WTC11 (cell line): ENCODE measurements at regions not wholly inside any gene's neighbourhood (a gene's known extent, or its start where the extent isn't known, plus 50 kb on each side); places are given as distances from the start of the nearest gene placed in this dataset.

ENCODE experiments used
- ATAC-seq: fragments of 200-7000 bp; cut with Tn5 transposase; 2 replicates; pipeline ENCODE4 v1.10.0; 2021; ENCODE audit warnings: mild to moderate bottlenecking, moderate library complexity
- CTCF ChIA-PET: fragments of 300-600 bp; sonication (Branson Sonifier 250); formaldehyde crosslinking; loops from one replicate; lab custom pipeline; 2021; ENCODE audit warnings: antibody characterized with exemption; lab: Charles Lee
- POLR2A ChIA-PET: fragments of 350-600 bp; sonication (Branson Sonifier 250); formaldehyde crosslinking; loops from one replicate; lab custom pipeline; 2021; ENCODE audit warnings: antibody characterized with exemption; lab: Charles Lee
- DNase-seq: peaks from one replicate; pipeline ENCODE4 v3.0.0; 2021; ENCODE audit warnings: low spot score
- H3K27ac Mint-ChIP-seq: 2 replicates; pipeline ENCODE4 v1.8.0; 2021; ENCODE audit warnings: mixed read lengths
- H3K27me3 Mint-ChIP-seq: 2 replicates; pipeline ENCODE4 v1.8.0; 2021; ENCODE audit warnings: low read depth, mild to moderate bottlenecking, moderate library complexity, mixed read lengths
- H3K36me3 Mint-ChIP-seq: 2 replicates; pipeline ENCODE4 v1.8.0; 2021; ENCODE audit warnings: mixed read lengths
- H3K4me1 Mint-ChIP-seq: 2 replicates; pipeline ENCODE4 v1.8.0; 2022; ENCODE audit warnings: mixed read lengths
- H3K4me3 Mint-ChIP-seq: 2 replicates; pipeline ENCODE4 v1.8.0; 2021; ENCODE audit warnings: mild to moderate bottlenecking, moderate library complexity, mixed read lengths
- H3K9me3 Mint-ChIP-seq: 2 replicates; pipeline ENCODE4 v1.8.0; 2021; ENCODE audit warnings: mixed read lengths
- CREB1 ChIP-seq: sonication (generic); formaldehyde crosslinking; IDR thresholded peaks from 2 replicates; pipeline ENCODE4 v1.8.0; 2023; ENCODE audit warnings: mild to moderate bottlenecking, missing genetic modification reagents
- CREM ChIP-seq: sonication (generic); formaldehyde crosslinking; IDR thresholded peaks from 2 replicates; pipeline ENCODE4 v1.8.1; 2022; ENCODE audit warnings: mild to moderate bottlenecking, missing genetic modification reagents, moderate library complexity
- ETV6 ChIP-seq: sonication (generic); formaldehyde crosslinking; IDR thresholded peaks from 2 replicates; pipeline ENCODE4 v1.8.1; 2022; ENCODE audit warnings: mild to moderate bottlenecking, missing genetic modification reagents
- GTF2I ChIP-seq: fragments of 250-450 bp; sonication (Bioruptor Pico); conservative IDR thresholded peaks from 2 replicates; pipeline ENCODE4 v1.4.0; 2021; ENCODE audit warnings: mild to moderate bottlenecking
- IRF2 ChIP-seq: sonication (generic); formaldehyde crosslinking; IDR thresholded peaks from 2 replicates; pipeline ENCODE4 v1.8.0; 2022; ENCODE audit warnings: low read depth, missing genetic modification reagents, borderline replicate concordance
- JAZF1 ChIP-seq: fragments of 250-450 bp; sonication (Bioruptor Pico); IDR thresholded peaks from 2 replicates; pipeline ENCODE4 v1.9.0; 2021; ENCODE audit warnings: moderate library complexity, mild to moderate bottlenecking, inconsistent platforms
- KAT7 ChIP-seq: sonication (generic); formaldehyde crosslinking; IDR thresholded peaks from 2 replicates; pipeline ENCODE4 v1.8.1; 2023; ENCODE audit warnings: missing genetic modification reagents, mild to moderate bottlenecking, borderline replicate concordance
- NFE2L1 ChIP-seq: sonication (generic); formaldehyde crosslinking; IDR thresholded peaks from 2 replicates; pipeline ENCODE4 v1.8.1; 2023; ENCODE audit warnings: missing genetic modification reagents
- NFYB ChIP-seq: sonication (generic); formaldehyde crosslinking; conservative IDR thresholded peaks from 2 replicates; pipeline ENCODE4 v1.8.0; 2022; ENCODE audit warnings: low read depth, missing genetic modification reagents
- NR3C1 ChIP-seq: sonication (generic); formaldehyde crosslinking; conservative IDR thresholded peaks from 2 replicates; pipeline ENCODE4 v1.8.1; 2023; ENCODE audit warnings: low read depth, mild to moderate bottlenecking, missing genetic modification reagents
- TEAD1 ChIP-seq: sonication (generic); formaldehyde crosslinking; IDR thresholded peaks from 2 replicates; pipeline ENCODE4 v1.8.0; 2022; ENCODE audit warnings: mild to moderate bottlenecking, missing genetic modification reagents
- ZBTB21 ChIP-seq: sonication (generic); formaldehyde crosslinking; IDR thresholded peaks from 2 replicates; pipeline ENCODE4 v1.8.1; 2023; ENCODE audit warnings: mild to moderate bottlenecking, missing genetic modification reagents, borderline replicate concordance
- ZNF281 ChIP-seq: sonication (generic); formaldehyde crosslinking; IDR thresholded peaks from 2 replicates; pipeline ENCODE4 v1.8.0; 2023; ENCODE audit warnings: mild to moderate bottlenecking, missing genetic modification reagents
- ZNF425 ChIP-seq: fragments of 250-450 bp; sonication (Bioruptor Pico); conservative IDR thresholded peaks from 2 replicates; pipeline ENCODE4 v1.9.0; 2021; ENCODE audit warnings: mild to moderate bottlenecking
- ZNF671 ChIP-seq: fragments of 250-450 bp; sonication (Bioruptor Pico); IDR thresholded peaks from 2 replicates; pipeline ENCODE4 v1.8.0; 2021; ENCODE audit warnings: mild to moderate bottlenecking
- TF ChIP-seq, protein P1 (sequence below): fragments of 200-600 bp; IDR thresholded peaks from 2 replicates; pipeline ENCODE4 v1.8.0; 2022; ENCODE audit warnings: antibody characterized with exemption
- TF ChIP-seq, protein P2 (sequence below): sonication (generic); formaldehyde crosslinking; IDR thresholded peaks from 2 replicates; pipeline ENCODE4 v1.8.0; 2023; ENCODE audit warnings: missing genetic modification reagents
- TF ChIP-seq, protein P3 (sequence below): sonication (generic); formaldehyde crosslinking; IDR thresholded peaks from 2 replicates; pipeline ENCODE4 v1.8.0; 2023; ENCODE audit warnings: missing genetic modification reagents, mild to moderate bottlenecking, borderline replicate concordance

- TF ChIP-seq, protein P1, sequence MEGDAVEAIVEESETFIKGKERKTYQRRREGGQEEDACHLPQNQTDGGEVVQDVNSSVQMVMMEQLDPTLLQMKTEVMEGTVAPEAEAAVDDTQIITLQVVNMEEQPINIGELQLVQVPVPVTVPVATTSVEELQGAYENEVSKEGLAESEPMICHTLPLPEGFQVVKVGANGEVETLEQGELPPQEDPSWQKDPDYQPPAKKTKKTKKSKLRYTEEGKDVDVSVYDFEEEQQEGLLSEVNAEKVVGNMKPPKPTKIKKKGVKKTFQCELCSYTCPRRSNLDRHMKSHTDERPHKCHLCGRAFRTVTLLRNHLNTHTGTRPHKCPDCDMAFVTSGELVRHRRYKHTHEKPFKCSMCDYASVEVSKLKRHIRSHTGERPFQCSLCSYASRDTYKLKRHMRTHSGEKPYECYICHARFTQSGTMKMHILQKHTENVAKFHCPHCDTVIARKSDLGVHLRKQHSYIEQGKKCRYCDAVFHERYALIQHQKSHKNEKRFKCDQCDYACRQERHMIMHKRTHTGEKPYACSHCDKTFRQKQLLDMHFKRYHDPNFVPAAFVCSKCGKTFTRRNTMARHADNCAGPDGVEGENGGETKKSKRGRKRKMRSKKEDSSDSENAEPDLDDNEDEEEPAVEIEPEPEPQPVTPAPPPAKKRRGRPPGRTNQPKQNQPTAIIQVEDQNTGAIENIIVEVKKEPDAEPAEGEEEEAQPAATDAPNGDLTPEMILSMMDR = no peak
- TF ChIP-seq, protein P2, sequence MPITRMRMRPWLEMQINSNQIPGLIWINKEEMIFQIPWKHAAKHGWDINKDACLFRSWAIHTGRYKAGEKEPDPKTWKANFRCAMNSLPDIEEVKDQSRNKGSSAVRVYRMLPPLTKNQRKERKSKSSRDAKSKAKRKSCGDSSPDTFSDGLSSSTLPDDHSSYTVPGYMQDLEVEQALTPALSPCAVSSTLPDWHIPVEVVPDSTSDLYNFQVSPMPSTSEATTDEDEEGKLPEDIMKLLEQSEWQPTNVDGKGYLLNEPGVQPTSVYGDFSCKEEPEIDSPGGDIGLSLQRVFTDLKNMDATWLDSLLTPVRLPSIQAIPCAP (CRISPR knock-in tag) = no peak
- no peak for TF ChIP-seq CREM (CRISPR knock-in tag)
These were observed 60.8 kb downstream of the SOX1 start (continued) for GRCh38 chr13:112127564-112128330.

DNA sequence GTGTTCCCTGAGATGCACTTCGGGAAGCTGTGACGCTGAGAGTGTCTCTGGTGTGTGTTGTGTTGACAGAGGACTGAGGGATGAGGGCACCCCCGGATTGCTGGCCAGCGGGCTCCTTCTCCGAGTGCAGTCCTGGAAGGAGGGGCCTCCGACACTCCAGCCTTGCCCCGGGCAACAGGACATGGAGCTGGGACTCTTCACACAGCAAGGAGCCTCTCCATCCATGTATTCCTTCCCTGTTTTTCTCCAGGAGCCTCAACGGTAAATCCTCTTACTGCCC, 61.3 kb downstream of the SOX1 start:
- CTCF ChIA-PET = no interaction called here
- H3K36me3 Mint-ChIP-seq = no peaks in the 10 kb centered on the region
- H3K27me3 Mint-ChIP-seq = peaks cover 6% of the 10 kb centered on the region; the same call in 1 of the 2 replicates

More for the DNA sequence above, 61.3 kb downstream of the SOX1 start:
- POLR2A ChIA-PET = no interaction called here
- no peak for DNase-seq
- ATAC-seq = no peak
- TF ChIP-seq NR3C1 (no peak), NFYB (CRISPR knock-in tag) (no peak), JAZF1 (CRISPR knock-in tag) (no peak), ZNF671 (CRISPR knock-in tag) (no peak), TEAD1 (no peak), ZBTB21 (no peak), CREB1 (CRISPR knock-in tag) (no peak), NFE2L1 (no peak), KAT7 (no peak), ZNF281 (CRISPR knock-in tag) (no peak), GTF2I (CRISPR knock-in tag) (no peak), IRF2 (CRISPR knock-in tag) (no peak), ETV6 (CRISPR knock-in tag) (no peak), ZNF425 (no peak)
- TF ChIP-seq, protein P3, sequence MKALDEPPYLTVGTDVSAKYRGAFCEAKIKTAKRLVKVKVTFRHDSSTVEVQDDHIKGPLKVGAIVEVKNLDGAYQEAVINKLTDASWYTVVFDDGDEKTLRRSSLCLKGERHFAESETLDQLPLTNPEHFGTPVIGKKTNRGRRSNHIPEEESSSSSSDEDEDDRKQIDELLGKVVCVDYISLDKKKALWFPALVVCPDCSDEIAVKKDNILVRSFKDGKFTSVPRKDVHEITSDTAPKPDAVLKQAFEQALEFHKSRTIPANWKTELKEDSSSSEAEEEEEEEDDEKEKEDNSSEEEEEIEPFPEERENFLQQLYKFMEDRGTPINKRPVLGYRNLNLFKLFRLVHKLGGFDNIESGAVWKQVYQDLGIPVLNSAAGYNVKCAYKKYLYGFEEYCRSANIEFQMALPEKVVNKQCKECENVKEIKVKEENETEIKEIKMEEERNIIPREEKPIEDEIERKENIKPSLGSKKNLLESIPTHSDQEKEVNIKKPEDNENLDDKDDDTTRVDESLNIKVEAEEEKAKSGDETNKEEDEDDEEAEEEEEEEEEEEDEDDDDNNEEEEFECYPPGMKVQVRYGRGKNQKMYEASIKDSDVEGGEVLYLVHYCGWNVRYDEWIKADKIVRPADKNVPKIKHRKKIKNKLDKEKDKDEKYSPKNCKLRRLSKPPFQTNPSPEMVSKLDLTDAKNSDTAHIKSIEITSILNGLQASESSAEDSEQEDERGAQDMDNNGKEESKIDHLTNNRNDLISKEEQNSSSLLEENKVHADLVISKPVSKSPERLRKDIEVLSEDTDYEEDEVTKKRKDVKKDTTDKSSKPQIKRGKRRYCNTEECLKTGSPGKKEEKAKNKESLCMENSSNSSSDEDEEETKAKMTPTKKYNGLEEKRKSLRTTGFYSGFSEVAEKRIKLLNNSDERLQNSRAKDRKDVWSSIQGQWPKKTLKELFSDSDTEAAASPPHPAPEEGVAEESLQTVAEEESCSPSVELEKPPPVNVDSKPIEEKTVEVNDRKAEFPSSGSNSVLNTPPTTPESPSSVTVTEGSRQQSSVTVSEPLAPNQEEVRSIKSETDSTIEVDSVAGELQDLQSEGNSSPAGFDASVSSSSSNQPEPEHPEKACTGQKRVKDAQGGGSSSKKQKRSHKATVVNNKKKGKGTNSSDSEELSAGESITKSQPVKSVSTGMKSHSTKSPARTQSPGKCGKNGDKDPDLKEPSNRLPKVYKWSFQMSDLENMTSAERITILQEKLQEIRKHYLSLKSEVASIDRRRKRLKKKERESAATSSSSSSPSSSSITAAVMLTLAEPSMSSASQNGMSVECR (CRISPR knock-in tag) = no peak
- H3K9me3 Mint-ChIP-seq = no peaks in the 10 kb centered on the region
- no peak overlapping the region for H3K27ac Mint-ChIP-seq
- H3K4me3 Mint-ChIP-seq = no peak overlapping the region
- peaks cover 6% of the 10 kb centered on the region for H3K4me1 Mint-ChIP-seq
